IMR-90 (cell line): ENCODE measurements at regions not wholly inside any gene's neighbourhood (a gene's known extent, or its start where the extent isn't known, plus 50 kb on each side); places are given as distances from the start of the nearest gene placed in this dataset.

Source experiments
- ATAC-seq: fragments of 200-7000 bp; cut with Tn5 transposase; 2 replicates; pipeline ENCODE4 v1.9.1; 2020; ENCODE audit warnings: low read depth, mild to moderate bottlenecking, moderate library complexity
- BruUV-seq: library from RNA; stranded (reverse); fragments of 400-500 nt; replicated peaks from 2 replicates; lab custom pipeline; 2021; lab: Mats Ljungman, UMichigan
- CTCF ChIA-PET: fragments of 300-600 bp; formaldehyde crosslinking; extraction: SDS; loops from one replicate; lab custom pipeline; 2021; ENCODE audit warnings: antibody characterized with exemption; lab: Yijun Ruan, JAX
- POLR2A ChIA-PET: fragments of 300-600 bp; sonication (Branson Sonifier 250); formaldehyde crosslinking; loops from one replicate; lab custom pipeline; 2022; ENCODE audit warnings: antibody characterized with exemption; ENCODE audit not compliant: unreplicated experiment; lab: Charles Lee
- DNase-seq: peaks from one replicate; pipeline ENCODE4 v3.0.0; 2013
- H2AFZ ChIP-seq: replicated peaks from 2 replicates; pipeline ENCODE3; 2013; ENCODE audit warnings: low read length, mild to moderate bottlenecking; ENCODE audit not compliant: poor library complexity
- H2AK5ac ChIP-seq: 2 replicates; pipeline ENCODE4 v1.6.1; 2013; ENCODE audit warnings: low read depth, low read length, inconsistent platforms
- H2AK9ac ChIP-seq: replicated peaks from 2 replicates; pipeline ENCODE3; 2013; ENCODE audit warnings: mild to moderate bottlenecking, low read depth, low read length, moderate library complexity; ENCODE audit not compliant: poor library complexity
- H2BK120ac ChIP-seq: 2 replicates; pipeline ENCODE4 v1.6.1; 2013; ENCODE audit warnings: low read depth, low read length, inconsistent platforms
- H2BK15ac ChIP-seq: 3 replicates; pipeline ENCODE4 v1.6.1; 2013; ENCODE audit warnings: low read depth, low read length, inconsistent platforms
- H2BK20ac ChIP-seq: 2 replicates; pipeline ENCODE4 v1.6.1; 2013; ENCODE audit warnings: low read depth, mild to moderate bottlenecking, inconsistent platforms, low read length, moderate library complexity
- H2BK5ac ChIP-seq: 2 replicates; pipeline ENCODE4 v1.6.1; 2013; ENCODE audit warnings: mild to moderate bottlenecking, low read depth, low read length, inconsistent platforms; ENCODE audit not compliant: poor library complexity, severe bottlenecking
- H3K14ac ChIP-seq: replicated peaks from 2 replicates; pipeline ENCODE4 v1.6.1; 2013; ENCODE audit warnings: low read depth, low read length, inconsistent platforms
- H3K18ac ChIP-seq: 2 replicates; pipeline ENCODE4 v1.6.1; 2013; ENCODE audit warnings: low read depth, low read length, control low read depth
- H3K23ac ChIP-seq: 2 replicates; pipeline ENCODE4 v1.6.1; 2013; ENCODE audit warnings: low read depth, low read length, inconsistent platforms
- H3K27ac ChIP-seq: 2 replicates; pipeline ENCODE4 v1.5.1; 2013; ENCODE audit warnings: mild to moderate bottlenecking, control low read depth, low read length; ENCODE audit not compliant: insufficient read depth
- H3K27me3 ChIP-seq: 2 replicates; pipeline ENCODE4 v1.6.1; 2013; ENCODE audit warnings: low read length; ENCODE audit not compliant: control insufficient read depth, insufficient read depth
- H3K36me3 ChIP-seq: 2 replicates; pipeline ENCODE4 v1.6.1; 2013; ENCODE audit warnings: low read length, mixed read lengths; ENCODE audit not compliant: control insufficient read depth, insufficient read depth
- H3K4ac ChIP-seq: 2 replicates; pipeline ENCODE4 v1.6.1; 2013; ENCODE audit warnings: low read depth, low read length, inconsistent platforms
- H3K4me1 ChIP-seq: 2 replicates; pipeline ENCODE4 v1.6.1; 2013; ENCODE audit warnings: low read length, mixed read lengths; ENCODE audit not compliant: control insufficient read depth, insufficient read depth
- H3K4me2 ChIP-seq: 2 replicates; pipeline ENCODE4 v1.6.1; 2013; ENCODE audit warnings: low read depth, mild to moderate bottlenecking, control low read depth, low read length, moderate library complexity
- H3K4me3 ChIP-seq: 2 replicates; pipeline ENCODE4 v1.5.1; 2013; ENCODE audit warnings: low read depth, mild to moderate bottlenecking, control low read depth, low read length, moderate library complexity; ENCODE audit not compliant: insufficient read depth
- H3K56ac ChIP-seq: 2 replicates; pipeline ENCODE4 v1.6.1; 2013; ENCODE audit warnings: low read length, inconsistent platforms; ENCODE audit not compliant: insufficient read depth; ENCODE audit errors: extremely low read depth
- H3K79me1 ChIP-seq, 2 experiments: 2 replicates each; pipeline ENCODE4 v1.6.1; 2013; ENCODE audit warnings: low read length in 2 of 2, inconsistent platforms in 1 of 2, low read depth in 1 of 2
- H3K9ac ChIP-seq: 2 replicates; pipeline ENCODE4 v1.6.1; 2013; ENCODE audit warnings: low read depth, low read length, control low read depth
- H3K9me1 ChIP-seq: 2 replicates; pipeline ENCODE4 v1.6.1; 2013; ENCODE audit warnings: low read length, inconsistent platforms; ENCODE audit not compliant: insufficient read depth
- H3K9me3 ChIP-seq: 2 replicates; pipeline ENCODE4 v1.6.1; 2013; ENCODE audit warnings: low read length; ENCODE audit not compliant: control insufficient read depth, insufficient read depth
- H4K20me1 ChIP-seq: 2 replicates; pipeline ENCODE4 v1.6.1; 2013; ENCODE audit warnings: low read length, inconsistent platforms; ENCODE audit not compliant: insufficient read depth
- H4K5ac ChIP-seq: 2 replicates; pipeline ENCODE4 v1.6.1; 2013; ENCODE audit warnings: mild to moderate bottlenecking, low read depth, low read length, control low read depth
- H4K8ac ChIP-seq, 2 experiments: 2 replicates each; pipeline ENCODE4 v1.6.1; 2013; ENCODE audit warnings: low read depth in 2 of 2, low read length in 2 of 2, control low read depth in 1 of 2, inconsistent platforms in 1 of 2
- H4K91ac ChIP-seq: 2 replicates; pipeline ENCODE4 v1.6.1; 2013; ENCODE audit warnings: low read depth, low read length, inconsistent platforms; ENCODE audit not compliant: insufficient read depth
- BHLHE40 ChIP-seq: fragments of 150-350 bp; IDR thresholded peaks from 2 replicates; pipeline ENCODE4 v1.6.1; 2016; ENCODE audit warnings: mild to moderate bottlenecking, low read depth, low read length
- CEBPB ChIP-seq: IDR thresholded peaks from 2 replicates; pipeline ENCODE4 v1.6.1; 2012; ENCODE audit warnings: low read depth, low read length, improper control_type of control experiment
- CHD1 ChIP-seq: IDR thresholded peaks from 2 replicates; pipeline ENCODE4 v1.6.1; 2012; ENCODE audit warnings: low read depth, low read length, improper control_type of control experiment
- FOS ChIP-seq: fragments of 150-350 bp; IDR thresholded peaks from 2 replicates; pipeline ENCODE4 v1.6.1; 2016; ENCODE audit warnings: low read depth, low read length
- MAFK ChIP-seq: IDR thresholded peaks from 2 replicates; pipeline ENCODE4 v1.6.1; 2012; ENCODE audit warnings: low read depth, low read length, improper control_type of control experiment
- MAZ ChIP-seq: IDR thresholded peaks from 2 replicates; pipeline ENCODE4 v1.6.1; 2012; ENCODE audit warnings: low read depth, mild to moderate bottlenecking, low read length, improper control_type of control experiment, moderate library complexity, borderline replicate concordance
- MXI1 ChIP-seq: IDR thresholded peaks from 2 replicates; pipeline ENCODE4 v1.6.1; 2012; ENCODE audit warnings: low read depth, mild to moderate bottlenecking, low read length, moderate library complexity, borderline replicate concordance
- NFE2L2 ChIP-seq: fragments of 150-350 bp; IDR thresholded peaks from 2 replicates; pipeline ENCODE4 v1.6.1; 2016; ENCODE audit warnings: low read depth, mild to moderate bottlenecking, low read length
- POLR2A ChIP-seq: IDR thresholded peaks from 2 replicates; pipeline ENCODE4 v1.6.1; 2012; ENCODE audit warnings: mild to moderate bottlenecking, low read depth, low read length
- RCOR1 ChIP-seq: IDR thresholded peaks from 2 replicates; pipeline ENCODE4 v1.6.1; 2012; ENCODE audit warnings: mild to moderate bottlenecking, low read length, improper control_type of control experiment; ENCODE audit not compliant: insufficient replicate concordance
- RFX5 ChIP-seq: IDR thresholded peaks from 2 replicates; pipeline ENCODE4 v1.8.0; 2012; ENCODE audit warnings: low read depth, mild to moderate bottlenecking, low read length, moderate library complexity
- WGBS, 2 experiments: methylation state at CpG; one replicate each; pipeline versions ENCODE4 v1.1.5 to v1.1.7; 2013; ENCODE audit warnings: missing lambda C conversion rate in 2 of 2; ENCODE audit not compliant: insufficient read length in 1 of 2; ENCODE audit errors: extremely low coverage in 2 of 2; 5-methylcytosine and 5-hydroxymethylcytosine counted together
- dilution Hi-C: fragments of 300-500 bp; cut with HindIII; formaldehyde crosslinking; loops from one replicate; pipeline ENCODE4 v1.14.3; 2018; ENCODE audit warnings: low sequenced_read_pairs; ENCODE audit not compliant: unreplicated experiment
- in situ Hi-C: fragments of 300-500 bp; cut with MboI; formaldehyde crosslinking; loops from 3 replicates; pipeline ENCODE4 v1.14.3; 2019; ENCODE audit warnings: low sequenced_read_pairs, inconsistent platforms, mixed read lengths
- intact Hi-C: fragments of 100-400 bp; cut with micrococcal nuclease; formaldehyde crosslinking; loops from 2 replicates; pipeline ENCODE4 v1.10.0; 2022
- TF ChIP-seq, protein P1 (sequence below): fragments of 150-350 bp; IDR thresholded peaks from 2 replicates; pipeline ENCODE4 v1.6.1; 2016; ENCODE audit warnings: low read depth, mild to moderate bottlenecking, low read length, moderate library complexity, borderline replicate concordance
- TF ChIP-seq, protein P2 (sequence below): conservative IDR thresholded peaks from 2 replicates; pipeline ENCODE4 v1.5.1; 2012; ENCODE audit warnings: mild to moderate bottlenecking, low read depth, low read length, improper control_type of control experiment

DNA sequence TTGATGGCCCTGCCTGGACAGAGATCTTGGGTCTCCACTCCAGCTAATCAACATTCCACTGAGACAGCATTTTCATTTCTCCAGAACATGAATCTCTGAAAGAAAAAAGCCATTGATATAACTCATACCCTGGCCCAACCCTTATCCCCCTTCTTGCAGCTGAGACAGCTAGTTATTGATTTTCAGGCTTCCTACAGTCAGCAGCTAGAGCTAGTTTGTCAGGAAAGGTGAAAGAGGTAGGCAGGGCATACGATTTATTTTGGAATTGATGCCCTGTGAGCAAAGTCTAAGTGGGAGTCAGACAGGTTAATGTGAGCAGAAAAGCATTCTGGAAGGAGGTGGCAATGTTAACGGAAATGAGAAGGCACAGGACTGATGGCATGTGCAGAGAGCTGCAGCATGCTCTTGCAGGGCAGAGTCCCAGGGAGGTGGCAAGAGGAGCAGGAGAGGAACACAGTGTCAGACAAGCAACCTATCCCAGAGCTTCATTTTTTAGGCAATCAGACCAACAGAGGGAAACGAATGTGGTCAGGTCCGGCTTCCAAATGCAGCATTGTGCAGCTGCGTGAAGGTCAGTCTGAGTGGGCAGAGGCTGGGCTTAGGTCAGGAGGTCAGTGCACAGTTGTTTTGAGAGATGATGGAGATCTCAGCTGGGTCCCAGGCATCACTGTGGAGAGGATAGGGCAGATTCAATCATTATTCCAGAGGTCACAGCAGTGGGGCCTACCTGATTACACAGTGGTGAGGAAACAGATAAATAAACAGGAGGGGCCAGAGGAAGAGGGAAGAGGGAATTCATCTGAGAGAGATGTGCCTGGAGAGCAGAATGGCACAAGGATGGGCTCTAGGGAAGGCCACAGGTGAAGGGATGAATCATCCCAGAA, 134.8 kb downstream of the CMPK2 start (continued):
- TF ChIP-seq, protein P1, sequence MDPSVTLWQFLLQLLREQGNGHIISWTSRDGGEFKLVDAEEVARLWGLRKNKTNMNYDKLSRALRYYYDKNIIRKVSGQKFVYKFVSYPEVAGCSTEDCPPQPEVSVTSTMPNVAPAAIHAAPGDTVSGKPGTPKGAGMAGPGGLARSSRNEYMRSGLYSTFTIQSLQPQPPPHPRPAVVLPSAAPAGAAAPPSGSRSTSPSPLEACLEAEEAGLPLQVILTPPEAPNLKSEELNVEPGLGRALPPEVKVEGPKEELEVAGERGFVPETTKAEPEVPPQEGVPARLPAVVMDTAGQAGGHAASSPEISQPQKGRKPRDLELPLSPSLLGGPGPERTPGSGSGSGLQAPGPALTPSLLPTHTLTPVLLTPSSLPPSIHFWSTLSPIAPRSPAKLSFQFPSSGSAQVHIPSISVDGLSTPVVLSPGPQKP = no peak

DNA sequence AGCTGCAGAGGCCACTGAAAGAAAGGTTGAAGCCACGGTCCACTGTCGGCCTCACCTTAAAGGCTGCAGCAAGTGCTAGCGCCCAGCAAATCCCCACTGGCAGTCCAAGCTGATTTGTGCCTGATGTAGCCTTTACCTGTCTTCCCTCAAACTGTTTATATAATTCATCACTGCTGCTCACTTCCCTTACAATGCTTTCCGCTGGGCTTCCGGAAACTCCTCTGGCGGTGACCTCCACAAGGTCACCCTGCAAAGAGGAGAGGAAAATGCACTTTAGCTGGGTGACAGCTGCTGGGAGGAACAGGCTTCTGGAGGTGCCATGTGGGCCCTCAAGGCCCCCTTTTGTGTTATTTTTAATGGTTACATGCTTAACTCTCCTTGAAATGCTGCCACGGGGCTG, 126.2 kb downstream of the CMPK2 start:
- ATAC-seq (no peak), DNase-seq (no peak)
- WGBS, 2 experiments = 83% methylated on average over 3 of the region's 7 CpGs; no CpG with 5 or more reads in 1 of the 2 experiments
- Histone ChIP-seq H3K9me3 (no peaks in the 10 kb centered on the region), H2BK20ac (no peak overlapping the region), H3K4me1 (no peaks in the 10 kb centered on the region), H2BK120ac (no peak overlapping the region), H3K27me3 (no peaks in the 10 kb centered on the region), H3K18ac (no peak overlapping the region), H2BK5ac (no peak overlapping the region), H3K79me1 (no peaks in the 10 kb centered on the region), H4K20me1 (no peaks in the 10 kb centered on the region), H2BK15ac (no peak overlapping the region), H3K27ac (no peak overlapping the region), H4K91ac (no peak overlapping the region), H3K14ac (no peak overlapping the region), H2AFZ (no peak overlapping the region), H4K5ac (no peak overlapping the region), H2AK9ac (no peak overlapping the region), H3K4ac (no peak overlapping the region), H2AK5ac (no peak overlapping the region), H3K56ac (no peak overlapping the region), H3K9ac (no peak overlapping the region), H4K8ac (no peak overlapping the region), H3K9me1 (no peaks in the 10 kb centered on the region), H3K4me2 (no peak overlapping the region), H3K36me3 (no peaks in the 10 kb centered on the region), H3K23ac (no peak overlapping the region), H3K4me3 (no peak overlapping the region)
- CTCF ChIA-PET = no interaction called here
- in situ Hi-C loops (no loop called here), intact Hi-C loops (no loop called here), dilution Hi-C loops (no loop called here)
- BruUV-seq = no TSS peak
- POLR2A ChIA-PET = no interaction called here
- TF ChIP-seq RCOR1 (no peak), POLR2A (no peak), CHD1 (no peak), RFX5 (no peak), MAZ (no peak), NFE2L2 (no peak), CEBPB (no peak), MAFK (no peak), BHLHE40 (no peak), FOS (no peak), MXI1 (no peak)
- TF ChIP-seq, protein P1 = no peak
- TF ChIP-seq, protein P2, sequence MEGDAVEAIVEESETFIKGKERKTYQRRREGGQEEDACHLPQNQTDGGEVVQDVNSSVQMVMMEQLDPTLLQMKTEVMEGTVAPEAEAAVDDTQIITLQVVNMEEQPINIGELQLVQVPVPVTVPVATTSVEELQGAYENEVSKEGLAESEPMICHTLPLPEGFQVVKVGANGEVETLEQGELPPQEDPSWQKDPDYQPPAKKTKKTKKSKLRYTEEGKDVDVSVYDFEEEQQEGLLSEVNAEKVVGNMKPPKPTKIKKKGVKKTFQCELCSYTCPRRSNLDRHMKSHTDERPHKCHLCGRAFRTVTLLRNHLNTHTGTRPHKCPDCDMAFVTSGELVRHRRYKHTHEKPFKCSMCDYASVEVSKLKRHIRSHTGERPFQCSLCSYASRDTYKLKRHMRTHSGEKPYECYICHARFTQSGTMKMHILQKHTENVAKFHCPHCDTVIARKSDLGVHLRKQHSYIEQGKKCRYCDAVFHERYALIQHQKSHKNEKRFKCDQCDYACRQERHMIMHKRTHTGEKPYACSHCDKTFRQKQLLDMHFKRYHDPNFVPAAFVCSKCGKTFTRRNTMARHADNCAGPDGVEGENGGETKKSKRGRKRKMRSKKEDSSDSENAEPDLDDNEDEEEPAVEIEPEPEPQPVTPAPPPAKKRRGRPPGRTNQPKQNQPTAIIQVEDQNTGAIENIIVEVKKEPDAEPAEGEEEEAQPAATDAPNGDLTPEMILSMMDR = no peak
